K562 (cell line): ENCODE measurements at regions not wholly inside any gene's neighbourhood (a gene's known extent, or its start where the extent isn't known, plus 50 kb on each side); places are given as distances from the start of the nearest gene placed in this dataset.

Experiments used
- ADNP ChIP-seq: fragments of 200-800 bp; sonication (Bioruptor generic); IDR thresholded peaks from 2 replicates; pipeline ENCODE4 v1.6.1; 2016; ENCODE audit warnings: missing genetic modification characterization, missing compliant biosample characterization
- DACH1 ChIP-seq: fragments of 450-650 bp; IDR thresholded peaks from 2 replicates; pipeline ENCODE4 v1.6.1; 2018; ENCODE audit not compliant: partially characterized antibody
- EP300 ChIP-seq: IDR thresholded peaks from 2 replicates; pipeline ENCODE4 v1.6.1; 2012; ENCODE audit warnings: low read length, improper control_type of control experiment
- HNRNPLL ChIP-seq: fragments of 200-400 bp; formaldehyde crosslinking; IDR thresholded peaks from 2 replicates; pipeline ENCODE4 v1.6.1; 2017; ENCODE audit warnings: low read length, low read depth, mild to moderate bottlenecking; ENCODE audit not compliant: poor library complexity, severe bottlenecking
- KAT7 ChIP-seq: sonication (generic); formaldehyde crosslinking; IDR thresholded peaks from 2 replicates; pipeline ENCODE4 v1.8.0; 2022; ENCODE audit warnings: missing genetic modification reagents, mild to moderate bottlenecking, borderline replicate concordance
- KLF13 ChIP-seq: fragments of 450-650 bp; IDR thresholded peaks from 2 replicates; pipeline ENCODE4 v1.6.1; 2016; ENCODE audit warnings: missing genetic modification characterization, low read depth, mild to moderate bottlenecking, missing compliant biosample characterization, moderate library complexity, borderline replicate concordance
- MCM2 ChIP-seq: fragments of 450-650 bp; IDR thresholded peaks from 2 replicates; pipeline ENCODE4 v1.6.1; 2017; ENCODE audit warnings: low read depth, mild to moderate bottlenecking
- MTA2 ChIP-seq: fragments of 450-650 bp; IDR thresholded peaks from 2 replicates; pipeline ENCODE4 v1.6.1; 2016; ENCODE audit warnings: low read depth
- RAD51 ChIP-seq: fragments of 450-650 bp; IDR thresholded peaks from 2 replicates; pipeline ENCODE4 v1.7.1; 2016; ENCODE audit warnings: low read depth, mild to moderate bottlenecking, borderline replicate concordance
- RBFOX2 ChIP-seq: fragments of 200-400 bp; formaldehyde crosslinking; IDR thresholded peaks from 2 replicates; pipeline ENCODE4 v1.6.1; 2017; ENCODE audit warnings: low read depth, mild to moderate bottlenecking, low read length, moderate library complexity
- SIX5 ChIP-seq, 2 experiments: IDR thresholded peaks; 2 replicates each; pipeline ENCODE4 v1.6.1; 2011; ENCODE audit warnings: low read length in 2 of 2, borderline replicate concordance in 1 of 2, low read depth in 1 of 2, mild to moderate bottlenecking in 1 of 2, moderate library complexity in 1 of 2; ENCODE audit not compliant: insufficient read depth in 1 of 2
- SMARCC2 ChIP-seq: fragments of 450-650 bp; IDR thresholded peaks from 2 replicates; pipeline ENCODE4 v1.6.1; 2017; ENCODE audit warnings: antibody characterized with exemption, moderate library complexity, mild to moderate bottlenecking, low read depth
- TCFL5 ChIP-seq: fragments of 250-450 bp; sonication (Bioruptor Pico); conservative IDR thresholded peaks from 2 replicates; pipeline ENCODE4 v1.6.1; 2021; ENCODE audit warnings: mild to moderate bottlenecking, moderate library complexity, matching md5 sums
- TRIM24 ChIP-seq, 2 experiments: fragments of 450-650 bp; IDR thresholded peaks; 2 replicates each; pipeline ENCODE4 v1.6.1; 2016
- ZKSCAN1 ChIP-seq: fragments of 150-350 bp; IDR thresholded peaks from 2 replicates; pipeline ENCODE4 v1.6.1; 2016; ENCODE audit warnings: low read depth, low read length
- ZNF224 ChIP-seq: sonication (generic); formaldehyde crosslinking; IDR thresholded peaks from 2 replicates; pipeline ENCODE4 v1.8.0; 2022; ENCODE audit warnings: mild to moderate bottlenecking, missing genetic modification reagents
- ZNF24 ChIP-seq: fragments of 450-650 bp; IDR thresholded peaks from 2 replicates; pipeline ENCODE4 v1.6.1; 2016
- ZNF740 ChIP-seq, 3 experiments: fragments of 200-800 bp in 1 of 3; sonication (Bioruptor generic) in 1 of 3; sonication (generic) in 1 of 3; formaldehyde crosslinking in 1 of 3; IDR thresholded peaks; 2 replicates each; pipeline versions ENCODE4 v1.6.1 to v1.8.0; 2016 to 2022; ENCODE audit warnings: mild to moderate bottlenecking in 2 of 3, missing compliant biosample characterization in 2 of 3, missing genetic modification characterization in 2 of 3, missing genetic modification reagents in 1 of 3
- TF ChIP-seq, protein P1 (sequence below): fragments of 250-450 bp; sonication (Bioruptor Pico); IDR thresholded peaks from 2 replicates; pipeline ENCODE4 v1.4.0; 2020; ENCODE audit warnings: mild to moderate bottlenecking, moderate library complexity
- TF ChIP-seq, protein P2 (sequence below): fragments of 450-650 bp; IDR thresholded peaks from 2 replicates; pipeline ENCODE4 v1.6.1; 2018; ENCODE audit warnings: mild to moderate bottlenecking, low read depth; ENCODE audit not compliant: partially characterized antibody
- TF ChIP-seq, protein P3 (sequence below), 3 experiments: IDR thresholded peaks in 2 of 3; conservative IDR thresholded peaks in 1 of 3; 2 replicates each; pipeline ENCODE4 v1.5.1; 2011 to 2012; ENCODE audit warnings: low read length in 3 of 3, mild to moderate bottlenecking in 3 of 3, control low read depth in 2 of 3, improper control_type of control experiment in 1 of 3, inconsistent platforms in 1 of 3, low read depth in 1 of 3, mixed read lengths in 1 of 3, moderate library complexity in 1 of 3; ENCODE audit not compliant: insufficient read depth in 2 of 3
- TF ChIP-seq, protein P4 (sequence below), 2 experiments: fragments of 450-650 bp in 1 of 2; sonication (generic) in 1 of 2; formaldehyde crosslinking in 1 of 2; IDR thresholded peaks in 1 of 2; conservative IDR thresholded peaks in 1 of 2; 2 replicates each; pipeline versions ENCODE4 v1.6.1 to v1.8.1; 2016 to 2023; ENCODE audit warnings: mild to moderate bottlenecking in 2 of 2, moderate library complexity in 2 of 2, inconsistent platforms in 1 of 2, missing genetic modification reagents in 1 of 2

GRCh38 chr4:126778348-126778747 lies 854.4 kb upstream of the INTU start (continued):
- TF ChIP-seq ADNP (tag): peak; percentile 85
- TF ChIP-seq, protein P1, sequence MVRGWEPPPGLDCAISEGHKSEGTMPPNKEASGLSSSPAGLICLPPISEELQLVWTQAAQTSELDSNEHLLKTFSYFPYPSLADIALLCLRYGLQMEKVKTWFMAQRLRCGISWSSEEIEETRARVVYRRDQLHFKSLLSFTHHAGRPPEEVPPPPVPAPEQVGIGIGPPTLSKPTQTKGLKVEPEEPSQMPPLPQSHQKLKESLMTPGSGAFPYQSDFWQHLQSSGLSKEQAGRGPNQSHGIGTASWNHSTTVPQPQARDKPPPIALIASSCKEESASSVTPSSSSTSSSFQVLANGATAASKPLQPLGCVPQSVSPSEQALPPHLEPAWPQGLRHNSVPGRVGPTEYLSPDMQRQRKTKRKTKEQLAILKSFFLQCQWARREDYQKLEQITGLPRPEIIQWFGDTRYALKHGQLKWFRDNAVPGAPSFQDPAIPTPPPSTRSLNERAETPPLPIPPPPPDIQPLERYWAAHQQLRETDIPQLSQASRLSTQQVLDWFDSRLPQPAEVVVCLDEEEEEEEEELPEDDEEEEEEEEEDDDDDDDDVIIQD (CRISPR knock-in tag): no peak
- no peak for TF ChIP-seq KAT7 (CRISPR knock-in tag)
- TF ChIP-seq EP300: peak; percentile 62; the same call in 1 of the 2 replicates
- TF ChIP-seq SMARCC2: no peak
- TF ChIP-seq ZNF224 (CRISPR knock-in tag): no peak
- no peak for TF ChIP-seq RAD51
- TF ChIP-seq ZKSCAN1: no peak
- no peak for TF ChIP-seq TCFL5
- no peak for TF ChIP-seq SIX5 (IDR thresholded peaks at IDR 0.05; ENCODE audit: borderline replicate concordance in 1 of 2, insufficient read depth in 1 of 2, low read depth in 1 of 2, low read length in 2 of 2)
- 0 out of 2 replicates have a peak, but pooled peaks have one; percentile 25 for TF ChIP-seq ZNF24
- 0 out of 4 replicates have a peak, but pooled peaks of 1 of the 2 experiments have one; percentile 25 for TF ChIP-seq TRIM24 (IDR thresholded peaks at IDR 0.05)
- TF ChIP-seq, protein P2, sequence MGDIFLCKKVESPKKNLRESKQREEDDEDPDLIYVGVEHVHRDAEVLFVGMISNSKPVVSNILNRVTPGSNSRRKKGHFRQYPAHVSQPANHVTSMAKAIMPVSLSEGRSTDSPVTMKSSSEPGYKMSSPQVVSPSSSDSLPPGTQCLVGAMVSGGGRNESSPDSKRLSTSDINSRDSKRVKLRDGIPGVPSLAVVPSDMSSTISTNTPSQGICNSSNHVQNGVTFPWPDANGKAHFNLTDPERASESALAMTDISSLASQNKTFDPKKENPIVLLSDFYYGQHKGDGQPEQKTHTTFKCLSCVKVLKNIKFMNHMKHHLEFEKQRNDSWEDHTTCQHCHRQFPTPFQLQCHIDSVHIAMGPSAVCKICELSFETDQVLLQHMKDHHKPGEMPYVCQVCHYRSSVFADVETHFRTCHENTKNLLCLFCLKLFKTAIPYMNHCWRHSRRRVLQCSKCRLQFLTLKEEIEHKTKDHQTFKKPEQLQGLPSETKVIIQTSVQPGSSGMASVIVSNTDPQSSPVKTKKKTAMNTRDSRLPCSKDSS: no peak
- peak; percentile 48 for TF ChIP-seq HNRNPLL
- TF ChIP-seq DACH1: no peak
- no peak for TF ChIP-seq MTA2
- TF ChIP-seq ZNF740 (CRISPR knock-in tag; IDR thresholded peaks at IDR 0.05): no peak
- no peak for TF ChIP-seq ZNF740 (tag; IDR thresholded peaks at IDR 0.05)
- no peak for TF ChIP-seq KLF13 (tag)
- TF ChIP-seq, protein P3, sequence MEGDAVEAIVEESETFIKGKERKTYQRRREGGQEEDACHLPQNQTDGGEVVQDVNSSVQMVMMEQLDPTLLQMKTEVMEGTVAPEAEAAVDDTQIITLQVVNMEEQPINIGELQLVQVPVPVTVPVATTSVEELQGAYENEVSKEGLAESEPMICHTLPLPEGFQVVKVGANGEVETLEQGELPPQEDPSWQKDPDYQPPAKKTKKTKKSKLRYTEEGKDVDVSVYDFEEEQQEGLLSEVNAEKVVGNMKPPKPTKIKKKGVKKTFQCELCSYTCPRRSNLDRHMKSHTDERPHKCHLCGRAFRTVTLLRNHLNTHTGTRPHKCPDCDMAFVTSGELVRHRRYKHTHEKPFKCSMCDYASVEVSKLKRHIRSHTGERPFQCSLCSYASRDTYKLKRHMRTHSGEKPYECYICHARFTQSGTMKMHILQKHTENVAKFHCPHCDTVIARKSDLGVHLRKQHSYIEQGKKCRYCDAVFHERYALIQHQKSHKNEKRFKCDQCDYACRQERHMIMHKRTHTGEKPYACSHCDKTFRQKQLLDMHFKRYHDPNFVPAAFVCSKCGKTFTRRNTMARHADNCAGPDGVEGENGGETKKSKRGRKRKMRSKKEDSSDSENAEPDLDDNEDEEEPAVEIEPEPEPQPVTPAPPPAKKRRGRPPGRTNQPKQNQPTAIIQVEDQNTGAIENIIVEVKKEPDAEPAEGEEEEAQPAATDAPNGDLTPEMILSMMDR (IDR thresholded peaks at IDR 0.05 in 2 of 3, conservative IDR thresholded peaks at IDR 0.05 in 1 of 3; ENCODE audit: insufficient read depth in 2 of 3, low read depth in 1 of 3, low read length in 3 of 3): no peak
- no peak for TF ChIP-seq RBFOX2
- TF ChIP-seq, protein P4, sequence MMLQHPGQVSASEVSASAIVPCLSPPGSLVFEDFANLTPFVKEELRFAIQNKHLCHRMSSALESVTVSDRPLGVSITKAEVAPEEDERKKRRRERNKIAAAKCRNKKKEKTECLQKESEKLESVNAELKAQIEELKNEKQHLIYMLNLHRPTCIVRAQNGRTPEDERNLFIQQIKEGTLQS (IDR thresholded peaks at IDR 0.05): peak; percentile 43; the same call in 1 of the 2 replicates
- TF ChIP-seq, protein P4 (CRISPR knock-in tag; conservative IDR thresholded peaks at IDR 0.05): no peak
- no peak for TF ChIP-seq MCM2
